Sigmoid colon (tissue), 6 donors: ENCODE measurements at regions not wholly inside any gene's neighbourhood (a gene's known extent, or its start where the extent isn't known, plus 50 kb on each side); places are given as distances from the start of the nearest gene placed in this dataset.

Experiments
- DNase-seq: peaks from one replicate; pipeline ENCODE4 v3.0.0-alpha.2; 2019
- H3K27ac ChIP-seq, 4 donors: fragments of 200-600 bp; sonication (generic); one replicate each; pipeline ENCODE4 v1.5.1; 2016 to 2019; ENCODE audit warnings: mild to moderate bottlenecking in 1 of 4
- H3K27me3 ChIP-seq, 3 donors: fragments of 200-600 bp; sonication (generic); one replicate each; pipeline ENCODE4 v1.5.1; 2019; ENCODE audit warnings: mild to moderate bottlenecking in 1 of 3
- H3K36me3 ChIP-seq, 4 donors: fragments of 200-600 bp; sonication (generic); one replicate each; pipeline ENCODE4 v1.5.1; 2016 to 2019
- H3K4me1 ChIP-seq, 4 donors: fragments of 200-600 bp; sonication (generic); one replicate each; pipeline ENCODE4 v1.5.1; 2017 to 2019
- H3K4me3 ChIP-seq, 4 donors: fragments of 200-600 bp; sonication (generic); one replicate each; pipeline ENCODE4 v1.5.1; 2017 to 2019; ENCODE audit warnings: mild to moderate bottlenecking in 2 of 4, moderate library complexity in 1 of 4
- H3K9me3 ChIP-seq, 4 donors: fragments of 200-600 bp in 3 of 4; sonication (generic) in 3 of 4; one replicate each; pipeline versions ENCODE4 v1.5.1 to v1.6.1; 2013 to 2019
- EP300 ChIP-seq, 4 donors: sonication (generic); formaldehyde crosslinking; IDR thresholded peaks; one replicate each; pipeline ENCODE4 v1.6.1; 2017; ENCODE audit warnings: antibody characterized with exemption in 4 of 4
- POLR2A ChIP-seq, 2 donors: fragments of 450-650 bp; IDR thresholded peaks; one replicate each; pipeline ENCODE4 v1.6.1; 2016; ENCODE audit warnings: antibody characterized with exemption in 2 of 2, mild to moderate bottlenecking in 2 of 2, moderate library complexity in 2 of 2
- POLR2AphosphoS5 ChIP-seq, 4 donors: sonication (generic); formaldehyde crosslinking; IDR thresholded peaks; one replicate each; pipeline ENCODE4 v1.6.1; 2017; ENCODE audit warnings: antibody characterized with exemption in 4 of 4
- WGBS, 2 donors: extraction: QIAGEN DNeasy Blood & Tissue Kit; methylation state at CpG; one replicate each; pipeline ENCODE4 v1.1.7; 2013; 5-methylcytosine and 5-hydroxymethylcytosine counted together
- intact Hi-C: fragments of 100-400 bp; cut with DNase I; formaldehyde crosslinking; loops from one replicate; pipeline ENCODE4 v1.15.1; 2023
- TF ChIP-seq, protein P1 (sequence below), 4 experiments: fragments of 450-650 bp in 3 of 4; fragments of 200-600 bp in 1 of 4; IDR thresholded peaks; one replicate each; pipeline ENCODE4 v1.5.1; 2016 to 2019; ENCODE audit warnings: antibody characterized with exemption in 4 of 4, mild to moderate bottlenecking in 3 of 4, moderate library complexity in 2 of 4
- donor health status: healthy with polysubstance abuse.
- donor health status: healthy.

DNA sequence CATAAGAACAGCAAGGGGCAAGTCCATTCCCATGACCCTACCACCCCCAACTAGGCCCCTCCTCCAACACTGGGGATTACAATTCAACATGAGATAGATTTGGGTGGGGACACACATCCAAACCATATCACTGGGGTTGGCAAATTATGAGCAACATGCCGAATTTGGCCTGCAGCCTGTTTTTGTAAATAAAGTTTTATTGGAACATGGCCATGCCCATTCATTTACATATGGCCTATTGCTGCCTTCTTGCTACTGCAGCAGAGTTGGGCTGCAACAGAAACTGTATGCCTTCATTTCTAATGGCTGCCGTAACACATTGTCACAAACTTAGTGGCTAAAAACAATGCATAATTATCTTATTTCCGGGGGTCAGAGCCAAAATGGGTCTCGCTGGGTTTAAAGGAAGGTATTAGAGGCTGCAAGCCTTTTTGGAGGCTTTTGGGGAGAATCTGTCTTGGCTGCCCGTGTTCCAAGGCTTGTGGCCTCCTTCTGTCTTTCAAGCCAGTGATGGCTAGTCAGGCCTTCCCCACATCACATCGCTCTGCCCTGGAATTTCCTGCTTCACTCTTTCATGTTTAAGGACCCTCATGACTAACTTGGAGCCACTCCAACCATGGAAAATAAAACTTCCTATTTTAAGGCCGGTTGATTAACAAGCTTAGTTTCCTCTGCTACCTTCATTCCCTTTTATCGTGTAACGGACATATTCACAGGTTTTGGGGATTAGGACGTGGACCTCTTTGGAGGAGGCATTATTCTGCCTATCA is 428.5 kb upstream of the PROK2 start:
- Histone ChIP-seq H3K4me3 (no peak overlapping the region), H3K4me1 (no peaks in the 10 kb centered on the region), H3K9me3 (no peaks in the 10 kb centered on the region), H3K27ac (no peak overlapping the region), H3K27me3 (no peaks in the 10 kb centered on the region), H3K36me3 (no peaks in the 10 kb centered on the region)
- 78 to 84% methylated on average over 10 of the region's 10 CpGs for WGBS, 2 donors
- no peak for TF ChIP-seq POLR2AphosphoS5 (IDR thresholded peaks at IDR 0.05)
- TF ChIP-seq POLR2A (IDR thresholded peaks at IDR 0.05) = no peak
- intact Hi-C loops = no loop called here
- no peak for DNase-seq

DNA sequence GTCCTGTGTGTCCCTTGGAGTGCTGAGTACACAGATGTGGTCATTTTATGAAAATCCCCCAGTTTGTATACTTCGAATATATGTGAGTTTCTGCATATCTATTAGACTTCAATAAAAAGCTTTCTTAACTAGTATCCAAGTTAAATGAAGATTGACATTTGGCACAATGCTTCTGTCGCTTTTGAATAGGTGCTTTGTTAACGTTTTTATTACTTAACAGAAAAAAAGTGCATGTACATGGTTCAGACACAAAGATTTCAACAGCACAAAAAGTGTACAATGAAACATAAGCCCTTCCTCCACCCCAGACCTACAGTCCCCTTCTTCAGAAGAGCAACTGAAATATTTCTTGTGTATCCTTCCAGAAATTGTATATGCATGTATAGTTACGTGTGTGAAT is 427.4 kb upstream of the PROK2 start:
- no peak overlapping the region for H3K27ac ChIP-seq
- WGBS, 2 donors = 31 to 73% methylated on average over 4 of the region's 4 CpGs
- intact Hi-C loops = no loop called here
- H3K27me3 ChIP-seq = no peaks in the 10 kb centered on the region
- DNase-seq = no peak
- H3K9me3 ChIP-seq = no peaks in the 10 kb centered on the region
- no peak for TF ChIP-seq POLR2A (IDR thresholded peaks at IDR 0.05)
- TF ChIP-seq EP300 (IDR thresholded peaks at IDR 0.05) = no peak
- TF ChIP-seq, protein P1, sequence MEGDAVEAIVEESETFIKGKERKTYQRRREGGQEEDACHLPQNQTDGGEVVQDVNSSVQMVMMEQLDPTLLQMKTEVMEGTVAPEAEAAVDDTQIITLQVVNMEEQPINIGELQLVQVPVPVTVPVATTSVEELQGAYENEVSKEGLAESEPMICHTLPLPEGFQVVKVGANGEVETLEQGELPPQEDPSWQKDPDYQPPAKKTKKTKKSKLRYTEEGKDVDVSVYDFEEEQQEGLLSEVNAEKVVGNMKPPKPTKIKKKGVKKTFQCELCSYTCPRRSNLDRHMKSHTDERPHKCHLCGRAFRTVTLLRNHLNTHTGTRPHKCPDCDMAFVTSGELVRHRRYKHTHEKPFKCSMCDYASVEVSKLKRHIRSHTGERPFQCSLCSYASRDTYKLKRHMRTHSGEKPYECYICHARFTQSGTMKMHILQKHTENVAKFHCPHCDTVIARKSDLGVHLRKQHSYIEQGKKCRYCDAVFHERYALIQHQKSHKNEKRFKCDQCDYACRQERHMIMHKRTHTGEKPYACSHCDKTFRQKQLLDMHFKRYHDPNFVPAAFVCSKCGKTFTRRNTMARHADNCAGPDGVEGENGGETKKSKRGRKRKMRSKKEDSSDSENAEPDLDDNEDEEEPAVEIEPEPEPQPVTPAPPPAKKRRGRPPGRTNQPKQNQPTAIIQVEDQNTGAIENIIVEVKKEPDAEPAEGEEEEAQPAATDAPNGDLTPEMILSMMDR (IDR thresholded peaks at IDR 0.05) = no peak
- no peak for TF ChIP-seq POLR2AphosphoS5 (IDR thresholded peaks at IDR 0.05)
- no peak overlapping the region for H3K4me3 ChIP-seq
- no peaks in the 10 kb centered on the region for H3K36me3 ChIP-seq
- H3K4me1 ChIP-seq = no peaks in the 10 kb centered on the region

DNA sequence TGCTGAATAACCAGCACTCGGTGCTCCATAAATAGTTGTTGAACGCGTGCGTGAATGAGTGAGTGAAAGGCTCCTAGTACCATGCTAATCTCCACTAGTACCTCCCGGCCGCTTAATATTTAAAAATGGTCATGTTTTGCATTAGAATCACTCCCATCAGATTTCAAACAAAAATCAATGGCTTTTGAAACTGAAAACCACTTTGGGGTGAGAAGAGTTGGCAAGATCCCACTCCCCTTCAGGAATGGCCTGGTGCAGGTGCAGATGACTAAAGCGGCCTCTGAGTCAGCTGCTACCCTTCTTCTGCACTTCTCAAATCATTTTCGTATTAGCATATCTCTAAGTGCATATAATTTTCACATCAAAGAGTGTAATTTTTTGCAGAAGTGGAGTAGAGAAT is 425.3 kb upstream of the PROK2 start:
- Histone ChIP-seq H3K27me3 (no peaks in the 10 kb centered on the region), H3K4me1 (peaks cover 0 to 7% (median 1%) of the 10 kb centered on the region in 4 donors), H3K36me3 (no peaks in the 10 kb centered on the region), H3K4me3 (no peak overlapping the region), H3K9me3 (no peaks in the 10 kb centered on the region), H3K27ac (no peak overlapping the region)
- WGBS, 2 donors = 88 to 92% methylated on average over 8 of the region's 8 CpGs
- DNase-seq = no peak
- TF ChIP-seq, protein P1 (IDR thresholded peaks at IDR 0.05) = no peak
- TF ChIP-seq EP300 (IDR thresholded peaks at IDR 0.05) (no peak), POLR2AphosphoS5 (IDR thresholded peaks at IDR 0.05) (no peak), POLR2A (IDR thresholded peaks at IDR 0.05) (no peak)
- intact Hi-C loops = no loop called here

DNA sequence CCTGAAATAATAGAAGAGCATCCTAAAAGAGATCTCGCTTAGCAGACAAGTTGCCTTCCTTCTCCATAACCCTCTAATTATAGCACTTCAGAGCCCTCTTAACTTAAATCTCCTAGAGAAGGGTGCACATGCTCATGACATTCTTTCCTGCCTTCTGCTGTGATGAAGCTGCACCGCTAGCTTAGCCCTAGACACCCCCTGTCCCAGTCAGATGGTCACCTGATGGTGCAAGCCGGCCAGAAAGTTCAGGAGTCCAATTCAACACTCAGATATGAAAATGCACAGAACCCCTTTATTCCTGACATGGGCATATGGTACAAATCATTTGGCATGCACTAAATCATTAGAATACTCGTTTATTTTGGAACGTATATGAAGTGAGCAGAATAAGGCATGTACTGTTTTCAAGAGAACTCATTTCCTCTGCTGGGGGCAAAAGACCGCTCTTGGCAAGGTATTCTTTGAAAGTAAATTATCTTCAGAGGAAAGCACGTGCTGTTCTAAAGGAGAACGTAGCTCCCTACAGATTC is 420.4 kb upstream of the PROK2 start:
- Histone ChIP-seq H3K27me3 (no peaks in the 10 kb centered on the region), H3K4me1 (peaks cover 0 to 12% (median 3%) of the 10 kb centered on the region in 4 donors), H3K27ac (no peak overlapping the region), H3K36me3 (no peaks in the 10 kb centered on the region), H3K9me3 (peaks cover 0 to 6% (median 0%) of the 10 kb centered on the region in 4 donors), H3K4me3 (no peak overlapping the region)
- WGBS, 2 donors = 87 to 90% methylated on average over 8 of the region's 8 CpGs
- no peak for TF ChIP-seq EP300 (IDR thresholded peaks at IDR 0.05)
- TF ChIP-seq, protein P1 (IDR thresholded peaks at IDR 0.05) = no peak
- TF ChIP-seq POLR2AphosphoS5 (IDR thresholded peaks at IDR 0.05) = peak in 1 of 4 donors; percentile 24
- no peak for TF ChIP-seq POLR2A (IDR thresholded peaks at IDR 0.05)
- intact Hi-C loops = no loop called here
- no peak for DNase-seq

DNA sequence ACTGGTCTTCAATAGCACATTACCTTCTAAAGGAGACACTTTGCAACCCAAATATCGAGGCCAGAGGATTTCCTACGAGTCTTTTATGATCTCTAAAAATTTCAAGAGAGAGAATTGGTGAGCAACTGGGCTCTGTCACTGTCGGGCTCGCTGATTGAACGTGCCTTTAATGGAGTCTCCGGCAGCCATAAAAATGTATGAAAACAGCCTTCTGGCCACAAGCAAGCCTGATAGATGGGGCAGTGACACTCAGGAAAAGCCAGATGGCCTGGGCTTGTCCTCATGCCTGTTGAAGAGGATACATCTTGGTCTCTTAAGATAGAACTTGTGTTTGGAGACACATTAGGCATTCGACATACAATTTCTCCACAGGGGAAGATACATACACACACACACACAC is 419.5 kb upstream of the PROK2 start:
- DNase-seq = no peak
- peaks cover 0 to 7% (median 0%) of the 10 kb centered on the region in 4 donors for H3K9me3 ChIP-seq
- intact Hi-C loops = no loop called here
- TF ChIP-seq, protein P1 (IDR thresholded peaks at IDR 0.05) = no peak
- no peak for TF ChIP-seq EP300 (IDR thresholded peaks at IDR 0.05)
- TF ChIP-seq POLR2A (IDR thresholded peaks at IDR 0.05) = no peak
- TF ChIP-seq POLR2AphosphoS5 (IDR thresholded peaks at IDR 0.05) = no peak
- H3K36me3 ChIP-seq = no peaks in the 10 kb centered on the region
- 87 to 89% methylated on average over 7 of the region's 7 CpGs for WGBS, 2 donors
- peaks cover 0 to 12% (median 3%) of the 10 kb centered on the region in 4 donors for H3K4me1 ChIP-seq
- H3K27me3 ChIP-seq = no peaks in the 10 kb centered on the region
- H3K27ac ChIP-seq = no peak overlapping the region
- no peak overlapping the region for H3K4me3 ChIP-seq
